Middle frontal gyrus (tissue), 1 donor: ENCODE measurements at regions not wholly inside any gene's neighbourhood (a gene's known extent, or its start where the extent isn't known, plus 50 kb on each side); places are given as distances from the start of the nearest gene placed in this dataset.
"Not testable (repeated sequence)": the region's sequence is repeated elsewhere in the genome, so short reads cannot be mapped to it uniquely, and the experiment has no call there.

Experiments
- DNase-seq: peaks from one replicate; pipeline ENCODE4 v3.0.0-alpha.2; 2015; ENCODE audit warnings: low spot score; ENCODE audit errors: extremely low spot score

- no peak for DNase-seq
Measured at GRCh38 chr2:153307223-153307622, 171.3 kb downstream of the RPRM start.

- DNase-seq = no peak
Measured at GRCh38 chr2:153299809-153300208, 178.8 kb downstream of the RPRM start.

GRCh38 chr2:153299217-153299616, 179.3 kb downstream of the RPRM start:
- DNase-seq = no peak

GRCh38 chr2:153294199-153294786, 184.3 kb downstream of the RPRM start:
- DNase-seq = no peak

GRCh38 chr2:153291718-153292117, 186.8 kb downstream of the RPRM start:
- no peak for DNase-seq

- no peak for DNase-seq
Measured at GRCh38 chr2:153287109-153287801, 191.3 kb downstream of the RPRM start.

GRCh38 chr2:153268941-153269461, 209.6 kb downstream of the RPRM start:
- DNase-seq = no peak

- not testable (repeated sequence) for DNase-seq
Measured at GRCh38 chr2:153256876-153257275, 221.7 kb downstream of the RPRM start.

GRCh38 chr2:153246636-153247035, 231.9 kb downstream of the RPRM start:
- not testable (repeated sequence) for DNase-seq

GRCh38 chr2:153235516-153235915, 243.0 kb downstream of the RPRM start:
- DNase-seq = no peak

- DNase-seq = no peak
Measured at GRCh38 chr2:153232464-153232863, 246.1 kb downstream of the RPRM start.

GRCh38 chr2:153230977-153231376, 247.6 kb downstream of the RPRM start:
- DNase-seq = no peak

GRCh38 chr2:153228904-153229303, 249.7 kb downstream of the RPRM start:
- DNase-seq = no peak

GRCh38 chr2:153227981-153228380, 250.6 kb downstream of the RPRM start:
- DNase-seq = no peak

GRCh38 chr2:153222231-153223165, 256.1 kb downstream of the RPRM start:
- no peak for DNase-seq

- DNase-seq = no peak
Measured at GRCh38 chr2:153221506-153221905, 257.1 kb downstream of the RPRM start.

- no peak for DNase-seq
Measured at GRCh38 chr2:153221087-153221486, 257.5 kb downstream of the RPRM start.

- DNase-seq = no peak
Measured at GRCh38 chr2:153218851-153219250, 259.7 kb downstream of the RPRM start.

- no peak for DNase-seq
Measured at GRCh38 chr2:153214337-153214736, 264.2 kb downstream of the RPRM start.

- DNase-seq = no peak
Measured at GRCh38 chr2:153213022-153213421, 265.5 kb downstream of the RPRM start.

GRCh38 chr2:153197402-153198386, 280.9 kb downstream of the RPRM start:
- DNase-seq = no peak
